HPDE6-E6E7 (cell line): ENCODE measurements at regions not wholly inside any gene's neighbourhood (a gene's known extent, or its start where the extent isn't known, plus 50 kb on each side); places are given as distances from the start of the nearest gene placed in this dataset.
"Not testable (repeated sequence)": the region's sequence is repeated elsewhere in the genome, so short reads cannot be mapped to it uniquely, and the experiment has no call there.

Source experiments
- DNase-seq: peaks from one replicate; pipeline ENCODE4 v3.0.0; 2011; ENCODE audit warnings: missing footprints; ENCODE audit errors: extremely low spot score

DNA sequence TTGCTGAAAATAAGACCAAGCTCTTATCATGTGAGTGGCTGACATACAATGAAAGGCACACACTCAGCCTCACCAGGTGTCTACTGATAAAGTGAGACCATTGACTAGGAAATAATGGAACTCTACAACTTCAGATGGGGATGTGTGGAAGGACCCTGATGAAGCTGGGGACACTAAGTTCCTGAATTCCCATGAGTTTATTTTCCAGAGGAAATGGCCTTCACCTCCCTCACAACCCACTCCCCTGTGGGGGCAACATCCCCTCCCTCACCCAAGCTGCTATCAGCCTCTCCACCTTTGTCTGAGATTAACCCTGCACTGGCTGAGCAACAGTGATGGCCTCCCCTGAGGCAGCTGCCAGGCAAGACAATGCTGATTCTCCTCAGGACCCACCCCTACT lies 55.2 kb upstream of the SMARCAD1 start:
- DNase-seq = no peak

DNA sequence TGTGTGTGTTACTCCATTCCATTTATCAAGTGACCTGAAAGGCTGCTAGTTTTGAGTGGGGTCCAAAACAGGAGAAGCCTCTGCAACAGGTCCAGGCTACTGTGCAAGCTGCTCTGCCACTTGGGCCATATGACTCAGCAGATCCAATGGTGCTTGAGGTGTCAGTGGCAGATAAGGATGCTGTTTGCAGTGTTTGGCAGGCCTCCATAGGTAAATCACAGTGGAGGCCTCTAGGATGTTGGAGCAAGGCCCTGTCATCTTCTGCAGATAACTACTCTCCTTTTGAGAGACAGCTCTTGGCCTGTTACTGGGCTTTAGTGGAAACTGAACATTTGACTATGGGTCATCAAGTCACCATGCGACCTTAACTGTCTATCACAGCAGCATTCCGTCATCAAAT lies 52.3 kb upstream of the SMARCAD1 start:
- not testable (repeated sequence) for DNase-seq

DNA sequence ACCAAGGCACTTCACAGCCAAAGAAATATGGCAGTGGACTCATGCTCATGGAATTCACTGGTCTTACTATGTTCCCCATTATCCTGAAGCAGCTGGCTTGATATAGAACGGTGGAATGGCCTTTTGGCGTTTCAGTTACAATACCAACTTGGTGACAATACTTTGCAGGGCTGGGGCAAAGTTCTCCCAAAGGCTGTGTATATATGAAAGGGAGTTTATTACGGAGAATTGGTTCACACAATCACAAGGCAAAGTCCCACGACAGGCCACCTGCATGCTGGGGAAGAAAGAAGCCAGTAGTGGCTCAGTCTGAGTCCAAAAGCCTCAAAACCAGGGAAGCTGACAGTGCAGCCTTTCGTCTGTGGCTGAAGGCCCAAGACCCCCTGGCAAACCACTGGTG lies 50.8 kb upstream of the SMARCAD1 start:
- DNase-seq = no peak
